DMS79 treated with DMSO at 0.1 percent for 48 hours (cell line): ENCODE measurements at regions not wholly inside any gene's neighbourhood (a gene's known extent, or its start where the extent isn't known, plus 50 kb on each side); places are given as distances from the start of the nearest gene placed in this dataset.

Experiments
- DNase-seq: peaks from one replicate; lab custom pipeline; 2025; lab: John Stamatoyannopoulos, UW

GRCh38 chr12:97005174-97005573, 98.1 kb downstream of the NEDD1 start:
- DNase-seq, result no peak

- DNase-seq, result no peak
Measured at GRCh38 chr12:97005646-97006045, 98.6 kb downstream of the NEDD1 start.

GRCh38 chr12:97006585-97006984, 99.5 kb downstream of the NEDD1 start:
- DNase-seq, result no peak

GRCh38 chr12:97016163-97016562, 109.1 kb downstream of the NEDD1 start:
- DNase-seq, result no peak

- DNase-seq, result no peak
Measured at GRCh38 chr12:97017213-97017612, 110.2 kb downstream of the NEDD1 start.

- peak; percentile 82 for DNase-seq
Measured at GRCh38 chr12:97022536-97023230, 115.6 kb downstream of the NEDD1 start.

GRCh38 chr12:97024393-97024792, 117.3 kb downstream of the NEDD1 start:
- DNase-seq, result no peak

- DNase-seq, result no peak
Measured at GRCh38 chr12:97026901-97027300, 119.8 kb downstream of the NEDD1 start.

- DNase-seq, result no peak
Measured at GRCh38 chr12:97027482-97027881, 120.4 kb downstream of the NEDD1 start.

GRCh38 chr12:97038131-97038530, 131.1 kb downstream of the NEDD1 start:
- DNase-seq, result no peak

GRCh38 chr12:97038834-97039233, 131.8 kb downstream of the NEDD1 start:
- DNase-seq, result no peak

GRCh38 chr12:97046901-97047300, 139.8 kb downstream of the NEDD1 start:
- no peak for DNase-seq

GRCh38 chr12:97047361-97047760, 140.3 kb downstream of the NEDD1 start:
- no peak for DNase-seq

- DNase-seq, result no peak
Measured at GRCh38 chr12:97048421-97049035, 141.5 kb downstream of the NEDD1 start.

GRCh38 chr12:97050509-97050908, 143.5 kb downstream of the NEDD1 start:
- no peak for DNase-seq

GRCh38 chr12:97051341-97051740, 144.3 kb downstream of the NEDD1 start:
- DNase-seq, result no peak

- no peak for DNase-seq
Measured at GRCh38 chr12:97061171-97061570, 154.1 kb downstream of the NEDD1 start.

GRCh38 chr12:97063292-97063935, 156.4 kb downstream of the NEDD1 start:
- peak; percentile 31 for DNase-seq

- peak; percentile 62 for DNase-seq
Measured at GRCh38 chr12:97075161-97075933, 168.3 kb downstream of the NEDD1 start.

- DNase-seq, result peak; percentile 48
Measured at GRCh38 chr12:97075934-97076630, 169.0 kb downstream of the NEDD1 start.

- peak; percentile 38 for DNase-seq
Measured at GRCh38 chr12:97076912-97077311, 169.9 kb downstream of the NEDD1 start.

GRCh38 chr12:97082029-97082428, 175.0 kb downstream of the NEDD1 start:
- no peak for DNase-seq
